H9 (cell line): ENCODE measurements at regions not wholly inside any gene's neighbourhood (a gene's known extent, or its start where the extent isn't known, plus 50 kb on each side); places are given as distances from the start of the nearest gene placed in this dataset.

ENCODE experiments used
- DNase-seq: peaks from one replicate; pipeline ENCODE4 v3.0.0-alpha.2; 2017
- H2AFZ ChIP-seq: one replicate; pipeline ENCODE4 v1.6.1; 2013; ENCODE audit warnings: mild to moderate bottlenecking, low read length, control low read depth, moderate library complexity
- H2AK5ac ChIP-seq: 2 replicates; pipeline ENCODE4 v1.6.1; 2013; ENCODE audit warnings: low read length, control low read depth, mixed read lengths; ENCODE audit not compliant: insufficient read length
- H2BK120ac ChIP-seq: one replicate; pipeline ENCODE4 v1.6.1; 2013; ENCODE audit warnings: low read depth, mild to moderate bottlenecking, low read length, control low read depth, inconsistent platforms; ENCODE audit not compliant: poor library complexity, severe bottlenecking
- H2BK12ac ChIP-seq: 2 replicates; pipeline ENCODE4 v1.6.1; 2013; ENCODE audit warnings: low read length, control low read depth, mixed read lengths, low read depth; ENCODE audit not compliant: insufficient read length
- H2BK15ac ChIP-seq: 2 replicates; pipeline ENCODE4 v1.6.1; 2013; ENCODE audit warnings: low read depth, low read length, control low read depth
- H2BK20ac ChIP-seq: one replicate; pipeline ENCODE4 v1.6.1; 2013; ENCODE audit warnings: low read depth, mild to moderate bottlenecking, low read length, control low read depth, inconsistent platforms; ENCODE audit not compliant: poor library complexity, severe bottlenecking
- H2BK5ac ChIP-seq: 2 replicates; pipeline ENCODE4 v1.6.1; 2013; ENCODE audit warnings: low read length, control low read depth, mixed read lengths; ENCODE audit not compliant: insufficient read length
- H3K14ac ChIP-seq: 2 replicates; pipeline ENCODE4 v1.6.1; 2013; ENCODE audit warnings: low read length, control low read depth; ENCODE audit not compliant: insufficient read depth
- H3K18ac ChIP-seq: 2 replicates; pipeline ENCODE4 v1.6.1; 2013; ENCODE audit warnings: low read depth, mild to moderate bottlenecking, mixed read lengths, low read length, control low read depth; ENCODE audit not compliant: insufficient read length
- H3K23ac ChIP-seq: 2 replicates; pipeline ENCODE4 v1.6.1; 2013; ENCODE audit warnings: low read length, control low read depth, mixed read lengths, low read depth; ENCODE audit not compliant: insufficient read length
- H3K23me2 ChIP-seq: 2 replicates; pipeline ENCODE4 v1.6.1; 2013; ENCODE audit warnings: low read depth, mild to moderate bottlenecking, mixed read lengths, low read length, control low read depth; ENCODE audit not compliant: insufficient read length, poor library complexity, severe bottlenecking
- H3K27ac ChIP-seq: 2 replicates; pipeline ENCODE4 v1.5.1; 2013; ENCODE audit warnings: low read length, control low read depth, mixed read lengths, low read depth; ENCODE audit not compliant: insufficient read length
- H3K27me3 ChIP-seq: 2 replicates; pipeline ENCODE4 v1.6.1; 2013; ENCODE audit warnings: low read length, control low read depth, inconsistent platforms; ENCODE audit not compliant: insufficient read depth
- H3K4ac ChIP-seq: 2 replicates; pipeline ENCODE4 v1.6.1; 2013; ENCODE audit warnings: low read depth, mild to moderate bottlenecking, control low read depth, inconsistent platforms, low read length, moderate library complexity
- H3K4me1 ChIP-seq: 2 replicates; pipeline ENCODE4 v1.6.1; 2013; ENCODE audit warnings: low read length, control low read depth, inconsistent platforms; ENCODE audit not compliant: insufficient read depth
- H3K4me2 ChIP-seq: 2 replicates; pipeline ENCODE4 v1.6.1; 2013; ENCODE audit warnings: low read length, control low read depth, mixed read lengths; ENCODE audit not compliant: insufficient read length, insufficient read depth
- H3K56ac ChIP-seq: 2 replicates; pipeline ENCODE4 v1.6.1; 2013; ENCODE audit warnings: low read depth, mild to moderate bottlenecking, mixed read lengths, low read length, control low read depth; ENCODE audit not compliant: insufficient read length
- H3K79me1 ChIP-seq: 2 replicates; pipeline ENCODE4 v1.6.1; 2013; ENCODE audit warnings: low read depth, mild to moderate bottlenecking, moderate library complexity, low read length, control low read depth, inconsistent platforms; ENCODE audit not compliant: insufficient read depth, poor library complexity, severe bottlenecking
- H3K79me2 ChIP-seq: 2 replicates; pipeline ENCODE4 v1.6.1; 2013; ENCODE audit warnings: low read length, control low read depth, inconsistent platforms; ENCODE audit not compliant: insufficient read depth
- H3K9ac ChIP-seq: 2 replicates; pipeline ENCODE4 v1.6.1; 2013; ENCODE audit warnings: low read length, control low read depth, mixed read lengths; ENCODE audit not compliant: insufficient read length; ENCODE audit errors: extremely low read depth
- H3K9me3 ChIP-seq: one replicate; pipeline ENCODE4 v1.6.1; 2013; ENCODE audit warnings: low read depth, low read length, inconsistent platforms; ENCODE audit not compliant: control insufficient read depth
- H3T11ph ChIP-seq: one replicate; pipeline ENCODE4 v1.6.1; 2013; ENCODE audit warnings: mild to moderate bottlenecking, low read length, control low read depth, inconsistent platforms
- H4K20me1 ChIP-seq: one replicate; pipeline ENCODE4 v1.6.1; 2013; ENCODE audit not compliant: control insufficient read depth, insufficient read length, insufficient read depth
- H4K5ac ChIP-seq: 2 replicates; pipeline ENCODE4 v1.6.1; 2013; ENCODE audit warnings: low read depth, mild to moderate bottlenecking, mixed read lengths, low read length, control low read depth; ENCODE audit not compliant: insufficient read length
- H4K8ac ChIP-seq: replicated peaks from 2 replicates; pipeline ENCODE4 v1.6.1; 2013; ENCODE audit warnings: low read length, control low read depth, mixed read lengths, low read depth; ENCODE audit not compliant: insufficient read length
- H4K91ac ChIP-seq: 2 replicates; pipeline ENCODE4 v1.6.1; 2013; ENCODE audit warnings: low read depth, mild to moderate bottlenecking, moderate library complexity, mixed read lengths, low read length, control low read depth; ENCODE audit not compliant: insufficient read length
- H3K27ac Mint-ChIP-seq, 3 experiments: 2 replicates in 2 of 3; 3 replicates in 1 of 3; pipeline ENCODE4 v1.8.0; 2020 to 2021; ENCODE audit warnings: mixed read lengths in 3 of 3, mild to moderate bottlenecking in 1 of 3, moderate library complexity in 1 of 3
- H3K27me3 Mint-ChIP-seq: 2 replicates; pipeline ENCODE4 v1.8.0; 2021; ENCODE audit warnings: low read depth, mild to moderate bottlenecking, moderate library complexity, mixed read lengths
- H3K36me3 Mint-ChIP-seq, 3 experiments: 2 replicates in 2 of 3; 3 replicates in 1 of 3; pipeline ENCODE4 v1.8.0; 2020 to 2021; ENCODE audit warnings: low read depth in 3 of 3, mixed read lengths in 3 of 3; ENCODE audit not compliant: insufficient read depth in 1 of 3
- H3K4me1 Mint-ChIP-seq, 2 experiments: 2 replicates each; pipeline ENCODE4 v1.8.0; 2020; ENCODE audit warnings: mixed read lengths in 2 of 2
- H3K4me3 Mint-ChIP-seq, 2 experiments: 2 replicates in 1 of 2; 3 replicates in 1 of 2; pipeline ENCODE4 v1.8.0; 2020 to 2021; ENCODE audit warnings: mild to moderate bottlenecking in 2 of 2, mixed read lengths in 2 of 2, moderate library complexity in 1 of 2
- H3K9me3 Mint-ChIP-seq, 2 experiments: 2 replicates in 1 of 2; 3 replicates in 1 of 2; pipeline ENCODE4 v1.8.0; 2020; ENCODE audit warnings: mild to moderate bottlenecking in 2 of 2, mixed read lengths in 2 of 2, moderate library complexity in 1 of 2
- CTCF ChIP-seq: fragments of 200-600 bp; sonication (generic); conservative IDR thresholded peaks from 3 replicates; pipeline ENCODE4 v1.8.0; 2021; ENCODE audit warnings: antibody characterized with exemption, mild to moderate bottlenecking
- whole genome bisulfite sequencing: extraction: QIAGEN DNeasy Blood & Tissue Kit; methylation state at CpG from one replicate; pipeline ENCODE4 v1.1.7; 2013; ENCODE audit warnings: missing lambda C conversion rate, low lambda C conversion rate, mixed read lengths; ENCODE audit not compliant: insufficient read length; ENCODE audit errors: extremely low coverage; 5-methylcytosine and 5-hydroxymethylcytosine counted together

GRCh38 chr2:4930704-4931103 is 761.5 kb upstream of the SOX11 start:
- H4K20me1 ChIP-seq = no peaks in the 10 kb centered on the region
- H3K79me1 ChIP-seq = no peaks in the 10 kb centered on the region
- H3K4me1 ChIP-seq = no peaks in the 10 kb centered on the region
- no peak overlapping the region for H2BK15ac ChIP-seq
- H3K9me3 Mint-ChIP-seq = peaks cover 11 to 21% of the 10 kb centered on the region in 2 experiments
- no peak overlapping the region for H4K5ac ChIP-seq
- DNase-seq = no peak
- no peaks in the 10 kb centered on the region for H3K9me3 ChIP-seq
- H4K8ac ChIP-seq = no peak overlapping the region
- no peak overlapping the region for H3K4me3 Mint-ChIP-seq
- no peaks in the 10 kb centered on the region for H3K79me2 ChIP-seq
- no peak overlapping the region for H2AK5ac ChIP-seq
- H3K4ac ChIP-seq = no peak overlapping the region
- no peak overlapping the region for H3K9ac ChIP-seq
- no peak overlapping the region for H2BK120ac ChIP-seq
- no peak overlapping the region for H2AFZ ChIP-seq
- no peaks in the 10 kb centered on the region for H3K27me3 Mint-ChIP-seq
- no peak overlapping the region for H2BK5ac ChIP-seq
- no CpG with 5 or more reads among the region's 5 CpGs for WGBS
- no peak overlapping the region for H3K23ac ChIP-seq
- H3K4me1 Mint-ChIP-seq = peaks cover 4 to 9% of the 10 kb centered on the region in 2 experiments; a peak in 3 of 4 replicates
- H4K91ac ChIP-seq = no peak overlapping the region
- no peak overlapping the region for H3K27ac ChIP-seq
- no peak overlapping the region for H3K27ac Mint-ChIP-seq
- H3K4me2 ChIP-seq = no peak overlapping the region
- H3K27me3 ChIP-seq = no peaks in the 10 kb centered on the region
- no peak for TF ChIP-seq CTCF
- no peak overlapping the region for H3K14ac ChIP-seq
- H3K36me3 Mint-ChIP-seq = peaks cover 8 to 14% (median 11%) of the 10 kb centered on the region in 3 experiments
- H3K56ac ChIP-seq = no peak overlapping the region
- H2BK20ac ChIP-seq = no peak overlapping the region
- no peaks in the 10 kb centered on the region for H3K23me2 ChIP-seq
- H2BK12ac ChIP-seq = no peak overlapping the region
- H3K18ac ChIP-seq = no peak overlapping the region
- H3T11ph ChIP-seq = no peak overlapping the region
